Loucy (cell line): ENCODE measurements at regions not wholly inside any gene's neighbourhood (a gene's known extent, or its start where the extent isn't known, plus 50 kb on each side); places are given as distances from the start of the nearest gene placed in this dataset.

ENCODE experiments used
- H2AFZ ChIP-seq: fragments of 200-600 bp; sonication (generic); 2 replicates; pipeline ENCODE4 v1.6.0; 2016; ENCODE audit warnings: antibody characterized with exemption, mild to moderate bottlenecking, low read length, moderate library complexity
- H3F3A ChIP-seq: fragments of 200-600 bp; 2 replicates; pipeline ENCODE4 v1.6.0; 2016; ENCODE audit warnings: antibody characterized with exemption, low read depth, mild to moderate bottlenecking
- H3K27me3 ChIP-seq: fragments of 200-600 bp; sonication (generic); 2 replicates; pipeline ENCODE4 v1.6.1; 2014; ENCODE audit warnings: low read length, mild to moderate bottlenecking; ENCODE audit not compliant: insufficient read depth, poor library complexity, severe bottlenecking
- H3K36me3 ChIP-seq: fragments of 200-600 bp; sonication (generic); 2 replicates; pipeline ENCODE4 v1.6.1; 2016; ENCODE audit warnings: low read length; ENCODE audit not compliant: insufficient read depth
- H3K4me1 ChIP-seq: fragments of 200-600 bp; sonication (generic); 2 replicates; pipeline ENCODE4 v1.5.1; 2014; ENCODE audit warnings: low read length, mild to moderate bottlenecking; ENCODE audit not compliant: insufficient read depth, poor library complexity, severe bottlenecking
- H3K4me2 ChIP-seq: fragments of 200-600 bp; sonication (generic); 2 replicates; pipeline ENCODE4 v1.6.0; 2014; ENCODE audit warnings: antibody characterized with exemption, low read length, low read depth, mild to moderate bottlenecking; ENCODE audit not compliant: poor library complexity, severe bottlenecking
- H3K4me3 ChIP-seq: fragments of 200-600 bp; sonication (generic); 2 replicates; pipeline ENCODE4 v1.5.1; 2014; ENCODE audit warnings: low read length, mild to moderate bottlenecking, mixed read lengths; ENCODE audit not compliant: poor library complexity, severe bottlenecking
- H3K79me2 ChIP-seq: fragments of 200-600 bp; sonication (generic); 2 replicates; pipeline ENCODE4 v1.6.1; 2014; ENCODE audit warnings: low read length; ENCODE audit not compliant: insufficient read depth
- H3K9ac ChIP-seq: fragments of 200-600 bp; sonication (generic); 2 replicates; pipeline ENCODE4 v1.6.0; 2014; ENCODE audit warnings: mild to moderate bottlenecking, low read depth, low read length, moderate library complexity; ENCODE audit not compliant: poor library complexity, severe bottlenecking
- H3K9me2 ChIP-seq: fragments of 200-600 bp; sonication (generic); replicated peaks from 2 replicates; pipeline ENCODE4 v1.6.1; 2016; ENCODE audit warnings: low read depth, low read length, mixed read lengths
- H3K9me3 ChIP-seq: fragments of 200-600 bp; sonication (generic); 2 replicates; pipeline ENCODE4 v1.6.1; 2014; ENCODE audit warnings: mild to moderate bottlenecking, antibody characterized with exemption, low read length, low read depth; ENCODE audit not compliant: insufficient read depth
- H4K20me1 ChIP-seq: fragments of 200-600 bp; sonication (generic); 2 replicates; pipeline ENCODE4 v1.6.0; 2014; ENCODE audit warnings: antibody characterized with exemption, low read length, mild to moderate bottlenecking; ENCODE audit not compliant: insufficient read depth, poor library complexity, severe bottlenecking
- EZH2phosphoT487 ChIP-seq: fragments of 200-600 bp; IDR thresholded peaks from 2 replicates; pipeline ENCODE4 v1.6.1; 2018; ENCODE audit warnings: antibody characterized with exemption, mild to moderate bottlenecking, moderate library complexity, borderline replicate concordance
- TF ChIP-seq, protein P1 (sequence below): fragments of 200-600 bp; sonication (generic); conservative IDR thresholded peaks from 2 replicates; pipeline ENCODE4 v1.5.1; 2014; ENCODE audit warnings: mild to moderate bottlenecking, antibody characterized with exemption, low read length

DNA sequence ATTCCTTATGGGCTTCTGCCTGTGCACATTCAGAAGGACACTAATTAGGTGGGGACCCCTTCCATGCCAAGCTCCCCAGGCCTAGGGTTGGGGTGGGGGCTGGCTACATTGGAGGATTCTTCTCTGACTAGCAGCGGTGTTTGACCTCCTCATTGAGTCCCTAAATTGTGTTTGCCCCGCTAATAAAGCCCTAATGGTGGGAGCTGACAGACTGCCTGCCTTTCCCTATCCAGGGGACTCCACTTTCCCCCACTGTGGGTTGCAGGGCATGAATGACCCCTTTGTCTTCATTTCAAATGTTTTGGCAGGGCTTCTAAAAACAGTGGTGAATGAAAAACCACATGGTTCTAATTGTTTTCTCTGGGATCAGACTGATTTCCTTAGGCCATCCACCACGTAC lies 476.8 kb upstream of the CDH11 start:
- H3K79me2 ChIP-seq = no peaks in the 10 kb centered on the region
- H4K20me1 ChIP-seq = no peaks in the 10 kb centered on the region
- no peak overlapping the region for H3K4me2 ChIP-seq
- no peak overlapping the region for H2AFZ ChIP-seq
- H3K9ac ChIP-seq = no peak overlapping the region
- no peak for TF ChIP-seq EZH2phosphoT487
- TF ChIP-seq, protein P1, sequence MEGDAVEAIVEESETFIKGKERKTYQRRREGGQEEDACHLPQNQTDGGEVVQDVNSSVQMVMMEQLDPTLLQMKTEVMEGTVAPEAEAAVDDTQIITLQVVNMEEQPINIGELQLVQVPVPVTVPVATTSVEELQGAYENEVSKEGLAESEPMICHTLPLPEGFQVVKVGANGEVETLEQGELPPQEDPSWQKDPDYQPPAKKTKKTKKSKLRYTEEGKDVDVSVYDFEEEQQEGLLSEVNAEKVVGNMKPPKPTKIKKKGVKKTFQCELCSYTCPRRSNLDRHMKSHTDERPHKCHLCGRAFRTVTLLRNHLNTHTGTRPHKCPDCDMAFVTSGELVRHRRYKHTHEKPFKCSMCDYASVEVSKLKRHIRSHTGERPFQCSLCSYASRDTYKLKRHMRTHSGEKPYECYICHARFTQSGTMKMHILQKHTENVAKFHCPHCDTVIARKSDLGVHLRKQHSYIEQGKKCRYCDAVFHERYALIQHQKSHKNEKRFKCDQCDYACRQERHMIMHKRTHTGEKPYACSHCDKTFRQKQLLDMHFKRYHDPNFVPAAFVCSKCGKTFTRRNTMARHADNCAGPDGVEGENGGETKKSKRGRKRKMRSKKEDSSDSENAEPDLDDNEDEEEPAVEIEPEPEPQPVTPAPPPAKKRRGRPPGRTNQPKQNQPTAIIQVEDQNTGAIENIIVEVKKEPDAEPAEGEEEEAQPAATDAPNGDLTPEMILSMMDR = no peak
- no peaks in the 10 kb centered on the region for H3K9me2 ChIP-seq
- H3K27me3 ChIP-seq = no peaks in the 10 kb centered on the region
- no peaks in the 10 kb centered on the region for H3F3A ChIP-seq
- no peaks in the 10 kb centered on the region for H3K4me1 ChIP-seq
- H3K9me3 ChIP-seq = no peaks in the 10 kb centered on the region; the same call in 1 of the 2 replicates
- no peak overlapping the region for H3K4me3 ChIP-seq
- no peaks in the 10 kb centered on the region for H3K36me3 ChIP-seq

DNA sequence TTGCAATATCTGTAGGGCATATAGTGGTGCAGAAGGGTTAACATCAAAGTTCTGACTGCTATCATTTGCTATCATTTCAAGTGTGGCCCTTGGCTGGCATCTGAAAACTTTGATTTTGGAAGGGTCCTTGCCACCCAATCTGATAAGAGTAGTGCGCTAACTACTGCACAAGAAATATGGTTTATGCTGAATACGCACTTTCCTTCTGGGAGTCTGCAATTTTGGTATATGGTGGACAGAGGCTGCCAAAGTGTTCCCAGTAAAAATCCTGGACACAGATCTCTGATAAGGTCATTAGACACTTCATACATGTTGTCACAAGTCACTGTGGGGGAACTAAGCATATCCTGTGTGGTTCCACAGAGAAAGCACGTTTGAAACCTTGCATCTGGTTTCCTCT lies 461.6 kb upstream of the CDH11 start:
- H3K79me2 ChIP-seq = no peaks in the 10 kb centered on the region
- H3K4me2 ChIP-seq = no peak overlapping the region
- no peak overlapping the region for H2AFZ ChIP-seq
- no peaks in the 10 kb centered on the region for H3K27me3 ChIP-seq
- TF ChIP-seq, protein P1 = no peak
- no peak for TF ChIP-seq EZH2phosphoT487
- H3K4me1 ChIP-seq = no peaks in the 10 kb centered on the region
- H3F3A ChIP-seq = no peaks in the 10 kb centered on the region
- no peaks in the 10 kb centered on the region for H3K9me2 ChIP-seq
- H3K36me3 ChIP-seq = no peaks in the 10 kb centered on the region
- H3K9me3 ChIP-seq = no peaks in the 10 kb centered on the region
- H3K9ac ChIP-seq = no peak overlapping the region
- no peaks in the 10 kb centered on the region for H4K20me1 ChIP-seq
- no peak overlapping the region for H3K4me3 ChIP-seq

DNA sequence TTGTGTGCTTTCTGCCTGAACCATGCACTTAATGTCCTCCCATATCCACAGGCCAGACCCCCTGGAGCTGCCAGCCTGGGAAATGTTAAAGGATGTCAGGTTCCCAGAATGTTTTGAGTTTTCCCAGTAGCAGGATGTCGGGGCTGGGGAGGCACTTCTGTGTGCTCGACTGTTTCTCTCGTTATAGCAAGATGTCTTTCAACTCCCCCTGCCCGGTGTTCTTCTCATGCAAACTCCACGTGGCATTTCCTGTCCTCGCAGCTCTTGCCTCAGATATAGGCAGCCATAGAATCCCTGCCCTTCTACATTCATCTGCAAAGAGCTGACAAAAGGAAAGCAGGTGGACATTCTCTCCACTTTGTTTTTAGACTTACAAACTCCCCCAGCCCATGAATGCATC lies 457.2 kb upstream of the CDH11 start:
- no peaks in the 10 kb centered on the region for H3F3A ChIP-seq
- no peaks in the 10 kb centered on the region for H3K79me2 ChIP-seq
- no peak overlapping the region for H3K9ac ChIP-seq
- no peaks in the 10 kb centered on the region for H3K9me2 ChIP-seq
- H3K4me1 ChIP-seq = no peaks in the 10 kb centered on the region
- TF ChIP-seq, protein P1 = no peak
- TF ChIP-seq EZH2phosphoT487 = no peak
- no peaks in the 10 kb centered on the region for H3K9me3 ChIP-seq
- no peak overlapping the region for H2AFZ ChIP-seq
- no peaks in the 10 kb centered on the region for H3K36me3 ChIP-seq
- no peaks in the 10 kb centered on the region for H3K27me3 ChIP-seq
- H3K4me2 ChIP-seq = no peak overlapping the region
- H3K4me3 ChIP-seq = no peak overlapping the region
- no peaks in the 10 kb centered on the region for H4K20me1 ChIP-seq
